ENCODE measurements at regions not wholly inside any gene's neighbourhood (a gene's known extent, or its start where the extent isn't known, plus 50 kb on each side); places are given as distances from the start of the nearest gene placed in this dataset.

- intact Hi-C loops (cut with DNase I), result no loop called here
- TF ChIP-seq CTCF (IDR thresholded peaks at IDR 0.05), result no peak
- Histone ChIP-seq H3K27ac (no peak overlapping the region), H3K4me3 (no peak overlapping the region), H3K27me3 (ENCODE audit: low read depth) (no peaks in the 10 kb centered on the region), H3K4me1 (peaks cover 5% of the 10 kb centered on the region), H3K36me3 (no peaks in the 10 kb centered on the region), H3K9me3 (no peaks in the 10 kb centered on the region)
- no peak for ATAC-seq
- no peak for DNase-seq
These were observed 261.8 kb downstream of the PHF14 start for GRCh38 chr7:11235491-11235890.

- no peaks in the 10 kb centered on the region for H3K9me3 ChIP-seq
- no peak overlapping the region for H3K4me3 ChIP-seq
- ATAC-seq (peak in 1 of 2 donors; percentile 26), DNase-seq (no peak)
- TF ChIP-seq CTCF (IDR thresholded peaks at IDR 0.05), result no peak
- H3K27me3 ChIP-seq (ENCODE audit: low read depth), result no peaks in the 10 kb centered on the region
- no peaks in the 10 kb centered on the region for H3K36me3 ChIP-seq
- intact Hi-C loops (cut with DNase I), result no loop called here
- no peak overlapping the region for H3K27ac ChIP-seq
- H3K4me1 ChIP-seq, result no peaks in the 10 kb centered on the region
These were observed 263.0 kb downstream of the PHF14 start for GRCh38 chr7:11236680-11237079.

GRCh38 chr7:11237742-11238141, 264.1 kb downstream of the PHF14 start:
- H3K36me3 ChIP-seq, result no peaks in the 10 kb centered on the region
- ATAC-seq, result peak in 1 of 2 donors; percentile 19
- no peaks in the 10 kb centered on the region for H3K4me1 ChIP-seq
- no peak for DNase-seq
- no peak overlapping the region for H3K27ac ChIP-seq
- no peak overlapping the region for H3K4me3 ChIP-seq
- no peak for TF ChIP-seq CTCF (IDR thresholded peaks at IDR 0.05)
- intact Hi-C loops (cut with DNase I), result no loop called here
- H3K9me3 ChIP-seq, result no peaks in the 10 kb centered on the region
- H3K27me3 ChIP-seq (ENCODE audit: low read depth), result no peaks in the 10 kb centered on the region

GRCh38 chr7:11239316-11239715, 265.6 kb downstream of the PHF14 start:
- Histone ChIP-seq H3K4me1 (no peaks in the 10 kb centered on the region), H3K4me3 (no peak overlapping the region), H3K27me3 (ENCODE audit: low read depth) (no peaks in the 10 kb centered on the region), H3K9me3 (no peaks in the 10 kb centered on the region), H3K36me3 (no peaks in the 10 kb centered on the region), H3K27ac (no peak overlapping the region)
- ATAC-seq, result no peak
- no peak for DNase-seq
- intact Hi-C loops (cut with DNase I), result no loop called here
- TF ChIP-seq CTCF (IDR thresholded peaks at IDR 0.05), result no peak

GRCh38 chr7:11243739-11244138, 270.1 kb downstream of the PHF14 start:
- ATAC-seq, result no peak
- no peaks in the 10 kb centered on the region for H3K36me3 ChIP-seq
- H3K27ac ChIP-seq, result no peak overlapping the region
- H3K4me3 ChIP-seq, result no peak overlapping the region
- no peaks in the 10 kb centered on the region for H3K27me3 ChIP-seq (ENCODE audit: low read depth)
- intact Hi-C loops (cut with DNase I), result no loop called here
- no peaks in the 10 kb centered on the region for H3K9me3 ChIP-seq
- TF ChIP-seq CTCF (IDR thresholded peaks at IDR 0.05), result no peak
- no peak for DNase-seq
- no peaks in the 10 kb centered on the region for H3K4me1 ChIP-seq

- no peak for TF ChIP-seq CTCF (IDR thresholded peaks at IDR 0.05)
- no peak overlapping the region for H3K27ac ChIP-seq
- H3K27me3 ChIP-seq (ENCODE audit: low read depth), result no peaks in the 10 kb centered on the region
- no peaks in the 10 kb centered on the region for H3K36me3 ChIP-seq
- ATAC-seq, result no peak
- no peaks in the 10 kb centered on the region for H3K4me1 ChIP-seq
- no peaks in the 10 kb centered on the region for H3K9me3 ChIP-seq
- DNase-seq, result no peak
- intact Hi-C loops (cut with DNase I), result no loop called here
- no peak overlapping the region for H3K4me3 ChIP-seq
These were observed 270.5 kb downstream of the PHF14 start for GRCh38 chr7:11244149-11244548.

Measured in lower lobe of right lung (tissue), 2 donors.